HG02884 (cell line): ENCODE measurements at regions not wholly inside any gene's neighbourhood (a gene's known extent, or its start where the extent isn't known, plus 50 kb on each side); places are given as distances from the start of the nearest gene placed in this dataset.

Experiments used
- ATAC-seq: cut with Tn5 transposase; IDR thresholded peaks from one replicate; pipeline ENCODE4 v1.9.1; 2021; ENCODE audit warnings: mild to moderate bottlenecking, moderate library complexity; ENCODE audit not compliant: unreplicated experiment

DNA sequence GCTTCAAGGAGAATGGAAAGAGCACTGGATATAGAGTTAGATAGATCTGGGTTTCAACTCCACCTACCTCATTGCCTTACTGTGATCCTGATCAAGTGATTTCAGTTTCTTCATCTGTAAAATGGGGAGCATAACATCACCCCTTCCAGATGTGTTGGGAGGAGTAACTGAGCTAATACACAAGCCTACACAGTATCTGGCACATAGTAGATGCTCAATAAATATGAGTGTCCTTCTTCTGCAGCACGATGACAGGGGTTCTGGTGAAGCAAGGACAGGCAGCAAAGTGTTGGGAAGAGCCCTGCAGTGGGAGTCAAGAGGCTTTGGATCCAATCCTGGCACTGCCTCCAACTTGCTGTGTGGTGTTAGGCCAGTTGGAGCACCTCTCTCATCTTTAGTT, 270.0 kb downstream of the UACA start:
- no peak for ATAC-seq

DNA sequence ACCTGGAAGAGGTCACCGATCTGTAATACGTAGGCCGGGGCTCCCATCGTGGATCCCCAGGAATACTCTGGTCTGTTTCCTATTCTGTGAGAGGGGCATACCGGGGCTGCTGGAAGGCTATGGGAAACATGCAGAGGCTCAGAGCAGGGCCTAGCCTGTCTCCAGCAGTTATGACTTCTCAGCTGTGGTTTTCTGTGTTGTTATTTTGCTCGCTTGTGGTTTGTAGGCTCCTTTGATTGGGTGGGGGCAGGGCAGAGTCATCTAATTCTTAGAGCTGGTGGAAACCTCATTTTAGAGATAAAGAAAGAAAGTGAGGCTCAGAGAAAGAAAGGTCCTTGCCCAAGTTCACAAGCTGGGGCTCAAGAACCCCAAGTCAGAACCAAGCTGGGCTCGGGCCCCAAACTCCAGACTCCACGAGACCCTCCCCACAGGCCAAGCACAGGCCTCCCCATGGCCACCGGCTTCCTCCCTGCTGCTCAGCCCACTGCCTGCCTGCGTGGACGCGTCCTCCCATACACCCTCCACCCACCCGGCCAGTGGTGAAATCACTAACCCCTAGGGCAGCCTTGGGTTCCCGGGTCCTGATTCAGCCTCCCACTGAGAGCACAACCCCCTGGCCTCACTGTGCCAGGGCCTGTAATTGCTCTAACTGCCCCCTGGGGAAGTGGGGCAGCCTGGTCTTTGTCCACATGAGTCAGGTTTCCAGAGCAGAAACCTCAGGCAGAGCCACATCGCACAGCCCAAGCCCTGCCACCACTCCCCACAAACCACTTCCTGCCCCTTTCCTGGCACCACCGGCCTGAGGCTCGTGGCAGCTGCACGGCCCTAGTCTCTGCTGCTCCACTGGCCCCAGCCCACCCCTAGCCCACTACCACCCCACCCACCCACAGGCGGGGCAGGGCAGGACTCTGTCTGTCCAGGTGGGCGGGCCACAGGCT, 270.8 kb downstream of the UACA start:
- peak; percentile 48 for ATAC-seq

DNA sequence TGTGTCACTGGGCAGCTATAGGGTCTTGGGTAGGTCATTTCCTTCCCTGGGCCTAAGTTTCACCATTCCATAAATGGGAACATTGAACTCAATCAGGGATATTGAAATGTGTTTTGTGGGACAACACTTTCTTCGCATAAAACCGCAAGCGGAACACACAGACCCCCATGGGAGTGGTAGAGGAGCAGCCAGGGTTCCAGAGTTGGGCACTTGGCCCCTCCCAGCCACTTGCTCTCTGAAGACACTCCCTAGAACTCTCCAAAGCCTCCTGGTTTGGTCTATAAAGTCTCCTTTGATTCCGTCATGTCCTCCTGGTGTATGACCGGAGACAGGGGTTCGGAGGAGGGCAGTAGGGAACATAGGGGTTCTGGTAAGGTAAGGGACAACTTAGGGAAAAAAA, 271.7 kb downstream of the UACA start:
- no peak for ATAC-seq

DNA sequence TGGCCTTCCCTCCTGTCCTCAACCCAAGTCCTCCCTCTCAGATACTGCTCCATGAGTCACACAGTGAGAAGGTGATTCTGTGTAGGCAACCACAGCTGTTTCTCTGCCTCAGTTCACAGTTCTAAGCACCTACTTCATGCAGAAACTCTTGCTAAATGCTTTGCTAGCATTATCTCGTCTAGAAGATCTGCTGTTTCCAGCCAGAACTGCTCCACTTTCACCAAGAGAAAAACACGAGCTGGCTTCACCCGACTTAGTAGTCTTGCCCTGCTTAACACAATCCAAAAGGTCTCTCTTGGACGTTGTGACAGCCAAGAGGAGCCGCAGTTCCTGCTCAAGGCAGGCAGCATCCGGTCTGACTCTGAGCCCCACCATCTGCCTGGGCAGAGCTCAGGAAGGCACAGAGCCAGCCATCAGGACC, 272.1 kb downstream of the UACA start:
- ATAC-seq, result no peak

DNA sequence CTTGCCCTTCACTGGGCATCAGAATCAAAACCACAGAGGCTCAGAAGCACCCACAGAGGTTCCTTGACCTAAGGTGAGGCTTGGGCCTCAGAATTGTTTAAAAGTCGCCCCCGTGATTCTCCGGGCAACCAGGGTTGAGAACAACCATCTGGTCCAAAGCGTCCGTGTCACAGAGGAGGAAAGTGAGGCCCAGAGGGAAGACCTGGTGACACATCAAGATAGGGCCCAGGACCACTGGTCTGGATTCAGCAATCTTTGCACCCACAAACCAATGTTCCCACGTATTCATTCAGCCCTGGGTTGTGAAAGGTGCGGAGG, 272.6 kb downstream of the UACA start:
- no peak for ATAC-seq

DNA sequence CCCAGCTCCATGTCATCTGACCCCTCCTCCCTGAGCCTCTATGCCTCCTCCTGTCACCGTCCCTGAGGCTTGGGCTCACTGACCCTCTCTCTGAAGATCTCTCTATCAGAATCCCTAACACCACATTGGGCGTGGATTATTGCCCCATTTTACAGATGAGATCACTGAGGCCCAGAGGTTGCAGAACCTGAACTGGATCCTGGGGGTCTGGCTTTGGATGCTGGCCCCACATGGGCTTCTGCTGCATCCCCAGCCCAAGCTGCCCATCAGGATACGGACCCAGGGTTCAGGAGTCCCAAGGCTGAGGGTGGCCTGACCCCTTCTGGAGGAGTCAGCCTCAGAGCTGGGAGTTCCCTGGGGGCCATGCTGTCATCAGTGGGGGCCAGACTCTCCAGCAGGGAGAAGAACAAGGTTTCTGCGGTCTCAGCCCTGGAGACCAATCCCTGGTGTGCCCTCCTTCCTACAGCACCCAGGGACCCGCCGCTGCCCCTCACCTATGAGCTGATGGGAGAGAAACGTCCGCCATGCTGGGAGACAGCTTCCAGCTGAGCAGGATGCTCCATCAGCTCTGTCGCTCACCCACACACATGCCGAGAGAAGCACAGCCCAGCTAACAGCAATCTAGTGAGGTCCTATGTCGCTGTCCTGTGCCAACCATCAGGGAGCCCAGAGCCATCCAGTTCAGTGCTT, 273.1 kb downstream of the UACA start:
- no peak for ATAC-seq

DNA sequence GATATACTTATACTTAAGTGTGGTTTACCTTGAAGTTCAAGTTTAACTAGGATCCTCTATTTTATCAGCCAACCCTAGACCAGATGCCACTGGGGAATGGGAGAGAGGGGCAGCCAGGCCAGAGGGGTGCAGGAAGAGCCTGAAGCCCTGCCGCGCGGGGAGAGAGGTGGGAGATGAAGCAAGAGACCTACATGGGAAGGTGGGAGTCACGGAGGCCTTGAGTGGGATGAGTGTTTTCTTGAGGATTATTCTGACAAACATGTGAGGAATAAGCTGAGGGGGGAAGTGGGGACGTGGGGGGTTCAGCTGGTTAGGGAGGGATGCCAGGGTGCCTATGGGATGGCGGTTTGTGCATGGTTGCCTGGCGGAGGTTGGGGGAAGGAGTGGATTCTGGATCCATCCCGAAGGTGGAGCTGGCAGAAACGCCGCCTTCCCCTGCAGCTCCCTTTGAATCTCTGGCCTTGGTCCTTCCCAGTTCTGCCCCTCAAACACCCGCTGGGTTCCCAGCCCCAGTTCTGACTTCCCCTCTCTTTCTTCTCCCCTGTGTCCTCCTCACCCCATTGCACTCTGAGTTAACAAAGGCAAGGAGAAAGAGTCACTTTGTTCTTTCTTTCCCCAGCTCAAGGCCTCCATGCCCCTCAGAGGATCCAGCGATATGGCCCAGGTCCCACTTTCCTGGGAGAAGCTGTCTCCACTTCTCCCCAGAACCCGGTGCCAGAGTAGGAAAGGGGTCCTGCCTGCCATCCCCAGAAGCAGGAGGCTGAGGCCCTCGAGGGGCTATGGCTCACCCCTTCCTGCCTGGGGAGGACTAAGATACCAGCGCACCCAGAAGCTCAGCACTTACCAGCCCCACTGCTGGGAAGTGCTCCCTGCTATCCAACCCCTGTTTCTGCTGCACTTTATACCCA, 274.2 kb downstream of the UACA start:
- ATAC-seq, result no peak

DNA sequence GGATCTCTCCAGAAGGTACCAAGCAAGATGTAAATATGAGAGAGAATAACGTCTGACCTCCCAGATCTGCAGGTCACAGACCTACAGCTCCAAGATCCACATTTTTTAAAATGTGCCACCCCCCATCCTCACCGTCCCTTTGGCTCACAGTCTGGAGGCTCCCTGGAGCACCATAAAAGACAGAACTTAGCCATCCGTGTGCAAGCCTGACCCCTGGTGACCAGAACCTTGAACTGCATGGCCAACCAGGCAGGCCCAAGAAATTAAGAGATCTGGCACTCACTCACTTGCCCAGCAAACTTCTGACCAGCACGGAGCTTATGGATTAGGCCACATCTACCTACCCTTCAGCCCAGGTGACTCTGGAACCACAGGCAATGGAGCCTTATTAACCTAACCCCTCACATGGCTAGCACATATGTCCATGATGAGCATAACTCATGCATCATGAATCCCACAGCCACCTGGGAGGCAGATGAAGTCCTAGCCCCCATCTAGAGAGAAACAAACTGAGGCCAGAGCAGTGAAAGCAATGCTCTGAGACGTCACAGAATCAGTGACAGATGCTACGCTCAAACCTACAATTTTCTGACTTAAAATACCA, 275.3 kb downstream of the UACA start:
- ATAC-seq, result no peak

DNA sequence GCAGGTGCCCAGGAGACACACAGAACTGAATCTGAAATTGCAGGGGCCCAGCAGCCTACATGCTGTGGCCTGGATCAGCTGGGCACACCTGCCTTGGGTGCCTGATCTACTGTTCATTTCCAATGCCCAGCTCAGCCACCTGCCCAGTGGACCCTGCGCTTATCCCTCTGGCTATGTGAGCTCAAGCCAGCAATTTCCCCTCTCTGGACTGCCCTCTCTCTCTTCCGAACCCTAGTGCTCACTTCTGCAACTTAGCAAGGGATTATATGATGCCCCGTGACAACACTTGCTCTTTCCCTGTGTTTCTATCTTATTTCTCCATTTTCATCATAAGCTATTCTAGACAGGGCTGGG, 276.0 kb downstream of the UACA start:
- no peak for ATAC-seq

DNA sequence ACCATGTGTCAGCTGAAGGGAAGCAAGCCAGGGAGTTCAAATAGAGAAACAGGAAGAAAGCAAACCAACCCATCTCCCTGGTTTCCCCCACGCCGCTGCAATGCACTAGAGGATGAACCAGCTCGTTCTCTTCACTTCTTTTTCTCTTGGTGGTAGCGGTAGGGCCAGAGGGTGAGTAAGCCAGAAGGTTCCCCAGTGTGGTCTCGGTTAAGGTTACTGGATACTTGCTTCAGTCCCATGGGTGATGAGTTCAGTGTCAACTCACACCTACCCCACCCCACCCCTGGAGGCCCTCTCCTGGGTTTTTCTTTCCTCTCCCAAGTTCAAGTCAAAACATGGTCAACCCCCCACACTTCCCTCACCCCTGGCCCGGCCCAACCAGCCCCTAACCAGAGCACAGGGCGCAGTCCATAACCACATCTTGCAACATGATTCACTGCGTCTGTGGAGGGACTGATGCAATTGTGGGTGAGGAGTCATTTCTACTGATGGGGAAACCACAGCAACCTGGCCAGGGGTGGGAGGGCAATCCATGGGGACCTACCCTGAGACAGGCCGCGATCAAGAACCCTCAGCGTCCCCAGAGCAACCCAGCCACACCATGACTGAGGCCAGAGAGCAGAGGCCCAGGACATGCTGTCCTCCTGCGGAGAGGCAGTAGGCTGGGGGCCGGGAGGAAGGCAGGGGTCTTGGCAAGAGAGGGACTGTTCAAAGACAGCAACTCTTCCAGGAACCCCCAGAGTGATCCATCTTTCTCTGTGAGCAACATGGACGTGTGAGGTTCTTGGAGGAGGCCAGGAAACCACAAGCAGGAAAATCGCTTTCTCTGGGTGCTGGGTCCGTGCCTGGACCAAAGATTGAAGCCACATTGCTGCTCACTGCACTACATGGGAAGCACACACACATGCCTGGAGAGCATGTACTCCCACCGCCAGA, 276.6 kb downstream of the UACA start:
- ATAC-seq, result peak; percentile 58

DNA sequence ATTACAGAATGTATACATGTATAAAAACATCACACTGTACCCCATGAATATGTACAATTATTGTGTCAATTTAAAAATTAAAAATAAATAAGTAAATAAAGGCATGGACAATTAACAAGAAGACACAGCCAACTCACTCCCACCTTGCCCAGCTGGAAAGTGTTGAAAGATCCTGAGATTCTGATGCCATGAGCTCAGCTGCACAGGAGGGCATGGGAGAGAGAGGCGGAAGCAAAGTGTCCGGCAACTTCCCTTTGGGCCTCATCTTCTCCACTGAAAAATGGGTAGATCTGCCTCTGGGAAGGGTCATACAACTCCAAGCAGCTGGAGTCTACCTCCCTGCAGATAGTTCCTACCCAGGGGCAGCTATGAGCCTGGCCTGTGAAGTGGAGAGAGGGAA, 277.3 kb downstream of the UACA start:
- no peak for ATAC-seq

DNA sequence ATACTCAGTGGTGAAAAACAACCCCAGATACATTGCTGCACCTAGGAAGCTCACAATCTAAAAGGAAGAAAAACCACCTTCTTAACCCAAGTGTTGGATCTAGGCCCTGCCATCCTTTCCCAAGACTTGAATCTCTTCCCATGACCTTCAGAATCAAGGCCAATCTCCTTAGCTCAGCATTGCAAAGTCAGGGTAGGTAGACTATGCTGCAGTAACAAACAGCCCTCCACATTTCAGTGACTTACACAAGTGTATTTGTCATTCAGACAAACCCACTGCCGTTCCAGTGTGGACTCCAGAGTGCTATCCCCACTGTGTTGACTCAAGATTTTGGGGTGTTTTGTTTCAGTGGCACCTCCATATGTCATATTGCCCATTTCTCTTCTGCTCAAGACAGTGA, 278.4 kb downstream of the UACA start:
- no peak for ATAC-seq

DNA sequence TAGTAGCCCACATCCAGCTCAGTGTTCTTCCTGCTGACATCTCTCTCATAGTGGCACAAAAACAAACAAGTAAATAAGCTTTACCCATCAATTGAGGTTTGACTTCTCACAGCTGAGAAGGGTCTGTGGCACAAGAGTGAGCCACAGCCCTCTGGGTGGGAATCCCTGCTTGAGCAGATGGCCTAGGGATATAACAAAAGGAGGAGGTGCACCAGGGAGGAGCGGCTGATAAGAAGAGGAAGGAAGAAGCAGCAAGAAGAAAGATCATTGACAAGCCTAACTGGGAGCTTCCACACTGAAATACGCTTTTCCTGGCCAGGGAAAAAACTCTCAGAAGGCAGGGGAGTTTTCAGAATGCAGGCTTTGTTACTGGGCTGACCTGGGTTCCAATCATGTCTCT, 279.8 kb downstream of the UACA start:
- ATAC-seq, result no peak

DNA sequence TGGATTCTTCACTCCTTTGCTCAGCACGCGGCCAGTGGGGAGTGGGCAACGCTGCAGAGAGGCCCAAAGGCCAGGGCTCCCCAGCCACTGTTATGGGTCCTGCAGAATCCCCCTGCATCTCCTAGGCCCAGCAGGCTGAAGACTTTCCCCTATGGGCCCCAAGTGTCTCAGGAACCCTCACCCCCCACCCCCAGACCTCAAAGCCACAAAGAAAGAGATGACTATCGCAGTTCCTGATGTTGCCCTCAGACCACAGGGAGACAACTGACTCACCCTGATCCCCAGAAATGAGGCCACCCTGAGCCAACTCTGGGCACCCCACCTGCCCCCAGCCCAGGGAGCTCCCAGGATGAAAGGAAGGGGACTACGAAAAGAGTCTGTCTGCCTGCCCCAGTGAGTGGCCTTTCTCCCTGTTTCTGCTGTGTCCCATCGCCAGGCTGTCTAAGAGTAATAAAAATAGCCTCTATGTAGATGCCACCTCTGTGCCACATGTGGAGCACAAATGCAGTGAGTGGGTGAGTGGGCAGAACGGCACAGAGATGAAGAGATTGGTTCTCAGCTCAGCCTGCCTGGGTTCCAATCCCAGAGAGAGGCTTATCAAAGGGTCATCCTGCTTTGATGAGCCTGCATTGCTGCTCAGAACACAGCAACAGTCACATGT, 283.0 kb downstream of the UACA start:
- ATAC-seq, result no peak

DNA sequence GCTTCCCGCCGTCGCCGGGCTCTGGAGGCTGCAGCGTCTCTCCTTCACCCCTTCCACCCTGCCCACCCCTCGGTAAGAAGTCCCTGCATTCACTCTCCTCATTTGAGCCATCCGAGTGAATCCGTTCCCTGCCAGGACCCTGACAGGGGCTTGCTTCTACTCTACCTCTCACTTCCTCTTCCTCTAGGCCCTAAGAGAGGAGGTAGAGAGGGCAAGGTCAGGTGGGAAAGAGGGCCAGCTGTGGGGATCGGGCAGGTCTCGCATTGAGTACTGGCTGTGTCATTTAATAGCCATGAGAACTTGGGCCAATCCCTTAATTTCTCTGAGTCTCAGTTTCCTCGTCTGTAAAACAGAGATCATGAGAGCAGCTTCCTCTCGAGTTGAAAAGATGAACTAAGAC, 283.6 kb downstream of the UACA start:
- ATAC-seq, result no peak

DNA sequence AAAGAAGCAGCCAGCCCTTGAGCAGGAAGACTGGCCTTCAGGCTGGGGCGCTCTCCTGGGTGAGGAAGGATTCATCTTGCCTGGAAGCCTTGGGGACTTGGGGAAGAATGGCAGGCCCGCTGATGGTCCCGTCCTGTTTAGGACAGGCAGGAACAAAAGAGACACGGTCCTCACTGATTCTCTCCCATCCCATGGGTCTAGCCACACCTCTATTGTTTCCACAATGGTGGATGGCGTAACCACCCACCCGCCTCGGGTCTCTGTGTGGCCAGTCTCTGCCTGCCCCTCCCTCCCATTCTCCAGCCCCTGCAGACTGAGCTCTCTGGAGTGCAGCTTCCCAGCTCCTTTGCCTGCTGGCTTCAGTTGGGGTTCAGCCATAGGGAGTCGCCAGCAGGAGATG, 284.3 kb downstream of the UACA start:
- no peak for ATAC-seq

DNA sequence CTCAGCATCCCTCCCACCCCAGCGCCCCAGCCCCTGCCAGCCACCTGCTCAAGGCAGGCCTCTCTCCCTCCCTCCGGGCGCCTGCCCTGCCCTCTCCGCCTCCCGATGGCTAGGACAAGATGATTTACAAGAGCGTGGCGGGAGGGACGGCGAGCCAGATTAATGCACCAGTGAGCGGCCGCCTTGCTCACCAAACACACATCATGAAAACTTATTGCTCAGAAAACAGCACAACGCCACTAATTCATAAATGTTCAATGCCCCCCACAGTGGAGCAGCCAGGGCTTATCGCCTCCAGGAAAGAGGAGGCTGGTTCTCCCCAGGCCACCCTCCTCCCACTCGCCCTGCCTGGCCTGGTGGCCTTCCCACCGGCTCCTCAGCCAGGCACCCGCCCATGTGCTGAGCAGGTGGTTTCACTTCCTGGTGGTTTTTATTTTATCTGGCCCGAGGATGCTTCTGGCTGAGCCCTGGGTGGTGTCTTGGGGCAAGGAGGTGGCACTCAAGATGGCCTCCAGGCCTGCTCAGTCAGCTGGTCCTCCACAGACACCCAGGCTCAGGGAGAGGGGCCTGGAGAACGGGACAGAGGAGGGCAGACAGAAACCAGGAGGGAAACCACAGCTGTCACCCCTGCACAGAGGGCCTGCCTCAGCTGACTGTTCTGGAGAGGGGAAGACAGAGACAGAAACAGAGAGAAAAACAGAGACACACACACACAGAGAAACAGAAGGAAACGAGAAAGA, 284.9 kb downstream of the UACA start:
- ATAC-seq, result no peak

DNA sequence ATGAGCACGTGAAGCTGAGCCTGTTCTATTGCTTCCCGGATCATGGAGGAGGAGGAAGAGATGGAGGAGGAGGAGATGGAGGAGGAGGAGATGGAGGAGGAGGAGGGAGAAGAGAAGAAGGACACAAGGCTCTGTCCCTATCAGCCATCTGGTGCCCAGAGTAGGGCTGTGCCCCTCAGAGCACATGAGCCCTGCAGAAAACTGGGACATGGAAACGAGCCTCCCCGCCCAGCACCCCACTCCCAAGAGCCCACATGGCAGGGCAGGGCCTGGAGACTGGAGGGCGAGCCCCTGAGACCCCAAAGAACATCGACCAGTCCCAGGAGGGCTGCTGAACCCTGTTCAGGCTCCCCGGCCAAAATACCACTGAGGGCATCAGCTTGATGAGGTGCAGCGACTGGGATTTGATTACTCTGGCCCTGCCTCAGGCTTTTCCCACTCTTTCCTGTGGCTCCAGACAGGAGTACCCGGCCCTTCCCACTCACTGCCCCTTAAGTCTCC, 285.6 kb downstream of the UACA start:
- no peak for ATAC-seq

DNA sequence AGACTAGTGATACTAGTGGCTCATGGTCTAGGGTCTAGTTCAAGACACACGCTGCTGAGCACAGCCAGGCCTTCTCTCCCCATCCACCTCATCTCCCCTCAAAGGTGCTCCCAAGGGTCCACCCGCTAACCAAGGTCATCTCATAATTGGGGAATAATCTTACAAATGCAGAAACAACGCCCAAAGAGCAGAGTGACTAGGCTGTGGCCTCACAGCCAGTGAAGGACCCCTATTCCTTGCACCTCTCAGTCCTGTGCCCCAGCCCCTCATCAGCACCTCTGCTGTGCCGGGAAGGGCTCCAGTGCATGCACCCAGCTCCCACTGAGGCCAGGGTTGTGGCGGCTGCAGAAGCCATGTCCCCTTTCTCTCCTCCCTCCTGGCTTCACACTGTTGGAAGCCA, 286.9 kb downstream of the UACA start:
- no peak for ATAC-seq
